SKM-1 (cell line): ENCODE measurements at regions not wholly inside any gene's neighbourhood (a gene's known extent, or its start where the extent isn't known, plus 50 kb on each side); places are given as distances from the start of the nearest gene placed in this dataset.
A peak's percentile ranks its signal among the peaks of the same experiment; 100 is the strongest.

ENCODE experiments used
- DNase-seq: peaks from one replicate; lab custom pipeline; 2025; ENCODE audit not compliant: unreplicated experiment; lab: John Stamatoyannopoulos, UW

DNA sequence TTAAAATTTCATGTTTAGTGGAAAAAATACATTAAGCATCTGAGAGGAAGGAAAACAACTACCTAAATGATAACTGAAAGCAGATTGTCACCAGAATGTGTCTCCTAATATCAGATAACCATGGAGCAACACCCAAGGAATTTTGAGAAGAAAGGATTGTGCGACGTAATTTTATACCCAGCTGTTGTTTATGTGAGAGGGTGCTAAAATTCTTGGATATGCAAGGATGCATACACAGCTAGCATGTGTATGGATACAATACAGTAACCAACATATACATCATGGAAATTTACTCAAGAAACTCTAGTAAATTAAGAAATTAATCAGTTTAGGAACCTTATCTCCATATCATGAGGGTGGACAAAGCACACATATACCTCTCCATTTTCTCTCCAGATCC, 290.9 kb downstream of the HS3ST3A1 start:
- DNase-seq = no peak

DNA sequence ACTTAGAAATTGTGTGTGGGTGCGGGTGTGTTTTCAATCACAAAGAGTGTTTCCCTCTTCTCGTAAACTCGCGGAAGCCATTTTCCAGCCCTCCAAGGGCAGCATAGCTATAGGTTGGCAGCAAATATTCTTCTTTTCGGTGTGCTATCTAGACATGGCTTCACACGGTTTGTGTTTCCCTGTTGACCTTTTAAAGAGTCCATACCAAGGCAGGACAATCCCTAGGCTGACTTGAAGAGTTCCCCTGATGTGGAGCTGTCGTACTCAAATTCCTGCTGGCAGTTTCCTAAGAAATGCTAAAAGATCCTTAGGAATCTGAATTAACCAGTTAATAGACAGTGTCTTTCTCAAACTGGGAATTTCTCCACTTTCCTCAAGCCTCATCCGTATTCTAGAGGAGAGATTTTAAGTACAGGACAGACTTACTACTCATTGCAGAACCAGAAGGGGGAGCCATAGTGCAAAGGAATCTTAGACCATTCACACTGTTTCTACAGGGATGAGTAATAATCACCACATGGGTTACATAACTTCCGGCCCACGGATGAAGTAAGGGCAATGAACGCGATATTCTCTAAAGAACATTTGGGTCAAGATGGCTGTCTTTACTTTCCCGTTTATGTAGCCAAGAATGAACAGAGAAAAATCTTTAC, 288.6 kb upstream of the ELAC2 start:
- DNase-seq = peak; percentile 43

GRCh38 chr17:13302983-13303382, 285.2 kb upstream of the ELAC2 start:
- DNase-seq = no peak

GRCh38 chr17:13302419-13302818, 284.6 kb upstream of the ELAC2 start:
- DNase-seq = no peak

DNA sequence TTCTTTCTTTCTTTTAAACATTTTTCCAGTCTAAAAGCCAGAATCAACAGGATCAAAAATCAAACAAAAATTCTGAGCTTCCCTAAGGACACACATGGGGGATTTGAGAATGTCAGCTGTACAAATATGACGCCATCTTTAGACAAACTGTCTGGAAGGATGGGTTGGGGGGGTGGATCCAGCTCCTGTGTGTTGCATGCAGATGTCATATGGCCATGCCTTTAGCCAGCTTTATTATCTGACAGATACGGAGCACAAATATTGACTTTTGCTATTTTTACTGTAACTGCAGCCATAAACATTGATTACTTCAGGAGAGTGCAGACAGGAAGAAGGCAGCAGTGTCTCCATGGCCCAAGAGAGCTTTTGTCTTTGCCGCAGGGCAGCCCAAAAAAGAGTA, 279.4 kb upstream of the ELAC2 start:
- no peak for DNase-seq

DNA sequence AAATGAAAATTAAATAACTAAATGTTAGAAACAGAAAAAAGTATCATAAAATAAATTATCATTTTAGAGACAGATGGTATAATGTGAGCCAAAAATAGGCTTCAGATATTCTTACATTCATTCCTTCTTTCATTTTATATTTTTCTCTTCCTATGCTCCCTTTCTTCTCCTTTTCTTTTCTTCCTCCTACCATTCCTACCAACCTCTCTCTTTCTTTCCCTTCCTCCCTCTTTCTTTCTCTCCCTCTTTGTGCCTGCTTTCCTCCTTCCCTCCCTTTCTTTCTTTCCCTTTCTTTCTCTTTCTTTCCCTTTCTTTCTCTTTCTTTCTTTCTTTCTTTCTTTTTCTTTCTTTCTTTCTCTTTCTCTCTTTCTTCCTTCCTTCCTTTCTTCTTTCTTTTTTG, 275.6 kb upstream of the ELAC2 start:
- DNase-seq = no peak

GRCh38 chr17:13292291-13292690, 274.5 kb upstream of the ELAC2 start:
- DNase-seq = no peak

DNA sequence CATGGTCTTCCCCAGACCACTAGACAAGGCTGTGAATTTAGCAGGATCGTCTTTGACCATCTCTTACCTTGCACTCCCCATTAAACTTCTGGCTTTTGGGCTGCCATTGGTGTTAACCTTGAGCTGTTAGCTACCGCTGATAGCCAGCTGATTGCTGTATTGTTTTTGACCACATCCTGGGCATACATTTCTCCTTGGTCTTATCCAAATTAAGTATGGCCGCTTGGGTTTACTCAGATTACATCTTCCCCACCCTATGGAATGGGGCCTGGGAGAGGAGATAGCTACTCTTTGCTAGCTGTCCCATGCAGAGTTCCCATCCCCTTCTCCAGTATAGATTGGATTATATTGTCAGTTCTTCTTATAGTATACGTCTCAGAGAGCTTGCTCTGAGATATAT, 270.4 kb upstream of the ELAC2 start:
- no peak for DNase-seq

DNA sequence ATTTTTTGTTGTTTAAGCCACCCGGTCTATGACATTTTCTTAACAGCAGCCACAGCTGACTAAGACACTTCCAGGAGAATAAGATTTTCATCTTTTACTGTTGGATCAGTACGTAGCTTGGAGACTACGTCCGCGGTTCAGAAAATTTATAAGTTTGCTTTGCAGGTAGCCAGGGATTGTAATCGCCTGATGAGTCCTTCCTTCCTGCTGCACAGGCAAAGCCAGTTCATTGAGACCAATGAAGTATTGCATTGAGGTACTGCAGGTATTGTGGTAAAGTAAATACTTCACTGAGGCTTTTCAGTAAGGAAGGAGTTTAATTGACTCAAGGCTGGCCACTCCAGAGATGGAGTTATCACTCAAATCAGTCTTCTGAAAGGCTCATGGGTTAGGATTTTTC, 269.4 kb upstream of the ELAC2 start:
- DNase-seq = no peak

DNA sequence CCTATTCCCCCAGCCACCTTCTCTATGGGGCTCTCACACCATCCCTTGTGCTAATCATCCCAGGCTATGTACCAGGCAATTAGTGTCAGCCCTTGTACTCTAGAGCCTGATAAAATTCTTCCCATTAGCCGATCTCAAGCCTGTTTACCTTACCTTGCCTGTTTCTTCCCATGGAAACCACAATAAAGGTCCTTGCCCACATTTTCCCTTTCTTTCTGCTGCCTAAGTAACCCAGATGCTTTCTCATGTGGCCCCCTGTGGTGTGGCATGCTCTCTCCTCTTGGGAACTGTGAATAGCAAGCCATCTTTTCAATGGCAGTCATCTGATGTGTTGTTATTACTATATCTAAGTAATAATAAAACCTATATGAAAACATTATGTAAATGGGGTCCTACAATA, 265.8 kb upstream of the ELAC2 start:
- no peak for DNase-seq

DNA sequence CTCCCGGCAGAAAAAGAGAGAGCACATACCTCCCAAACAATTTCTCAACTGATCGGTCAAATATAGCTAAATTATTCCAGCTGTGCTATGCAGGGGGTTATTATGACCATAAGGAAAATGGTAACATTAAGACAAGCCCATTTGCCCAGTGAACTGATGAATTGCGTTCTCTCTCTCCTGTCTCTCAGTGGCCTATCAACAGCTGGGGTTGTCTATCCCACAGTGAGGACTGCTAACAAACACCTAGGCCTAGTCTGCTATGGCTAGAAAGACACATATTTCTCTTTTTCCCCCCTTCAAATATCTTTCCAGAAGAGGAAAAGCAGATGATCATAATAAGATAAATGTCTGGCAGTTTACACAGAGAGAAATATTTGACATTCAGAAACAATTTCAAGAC, 263.8 kb upstream of the ELAC2 start:
- DNase-seq = no peak

DNA sequence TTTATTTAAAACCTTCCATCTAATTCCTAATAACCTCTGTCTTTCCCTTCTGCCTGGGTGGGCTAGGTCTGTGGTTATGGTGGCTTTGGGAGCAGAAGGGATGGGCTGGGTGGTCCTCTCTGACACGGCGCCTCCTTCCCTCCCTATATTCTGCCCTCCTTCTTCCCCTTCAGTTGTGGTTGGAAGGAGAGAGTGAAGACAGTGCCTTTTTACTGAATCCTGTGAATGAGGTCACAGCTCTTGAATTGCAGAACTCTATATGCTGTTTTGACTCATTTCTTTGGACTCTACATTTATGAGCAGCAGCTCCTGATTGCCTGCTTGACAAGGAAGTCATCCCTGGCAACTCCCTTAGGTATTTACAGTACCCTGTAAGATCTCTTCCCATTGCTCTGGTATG, 256.0 kb upstream of the ELAC2 start:
- DNase-seq = no peak

DNA sequence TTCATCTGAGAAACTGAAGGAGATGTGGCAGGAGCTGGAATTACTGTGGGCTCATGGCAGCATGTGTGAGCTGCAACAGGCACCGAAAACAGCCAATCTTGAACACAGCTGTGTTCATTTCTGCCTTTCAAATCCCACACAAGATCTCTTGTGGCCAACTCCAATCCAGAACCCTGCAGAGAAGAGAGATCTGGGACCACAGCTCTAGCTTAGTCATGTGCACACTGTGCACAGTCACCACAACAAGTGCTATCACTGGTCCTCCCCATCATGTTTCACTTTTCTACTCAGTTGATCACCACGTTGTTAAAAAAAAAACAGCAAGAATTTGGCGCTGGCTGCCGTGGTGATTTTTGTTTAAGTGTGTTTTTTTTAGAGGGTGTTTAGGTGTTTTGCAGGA, 254.5 kb upstream of the ELAC2 start:
- DNase-seq = no peak

GRCh38 chr17:13268791-13269595, 251.2 kb upstream of the ELAC2 start:
- no peak for DNase-seq

DNA sequence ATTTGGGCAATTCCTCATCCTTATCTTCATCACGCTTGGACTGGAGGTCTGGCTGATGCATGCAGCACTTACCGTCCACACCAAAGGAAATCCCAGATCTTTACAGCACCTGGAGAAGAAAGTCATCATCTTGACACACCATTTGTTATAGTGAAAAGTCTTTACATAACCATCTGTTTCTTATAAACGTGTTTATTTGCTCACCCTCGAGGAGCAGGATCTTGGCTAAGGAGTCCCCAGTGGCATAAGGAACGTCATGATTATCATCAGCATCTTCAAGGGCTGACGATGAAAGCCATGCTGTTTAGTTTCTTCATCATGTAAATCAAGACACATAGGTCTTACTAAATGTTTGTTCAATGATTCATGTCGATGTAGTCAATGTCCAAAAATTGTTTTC, 248.8 kb upstream of the ELAC2 start:
- DNase-seq = no peak

- DNase-seq = no peak
These were observed 247.5 kb upstream of the ELAC2 start for GRCh38 chr17:13265311-13265710.

DNA sequence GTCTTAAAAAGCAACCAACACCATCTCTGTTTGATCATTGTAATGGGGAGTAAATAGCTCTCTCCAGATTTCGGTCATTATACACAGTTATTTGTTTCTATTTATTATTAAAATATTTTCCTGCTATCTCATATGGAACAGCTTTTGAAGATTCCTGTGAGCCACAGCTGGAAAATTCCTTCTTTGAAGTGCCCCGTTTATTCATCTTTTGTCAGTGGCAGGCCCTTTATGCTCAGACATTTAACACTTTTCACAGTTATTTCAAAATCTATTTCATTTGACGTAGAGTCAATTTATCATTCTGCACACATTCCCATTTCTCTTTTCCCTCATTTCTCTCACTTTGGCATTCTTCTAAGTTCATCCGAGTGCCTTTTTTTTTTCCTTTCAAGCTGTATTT, 245.9 kb upstream of the ELAC2 start:
- DNase-seq = no peak

DNA sequence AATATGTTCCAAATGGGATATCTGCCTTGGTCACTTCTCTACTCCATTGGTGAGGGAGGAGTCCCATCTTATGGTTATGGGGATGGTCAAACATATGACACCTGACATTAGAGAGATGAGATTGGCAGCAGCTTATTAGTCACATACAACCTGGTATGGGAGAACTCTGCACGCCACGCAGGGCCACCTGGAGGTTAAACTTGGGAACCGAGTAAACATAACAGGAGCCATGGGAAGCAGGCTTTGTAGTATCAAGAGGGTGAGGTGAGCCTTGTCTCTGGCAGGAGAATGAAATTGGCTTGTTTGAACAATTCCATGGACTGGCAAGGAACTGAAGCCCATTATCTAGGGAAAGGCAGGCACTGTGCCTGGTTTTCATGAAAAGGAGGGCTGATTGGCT, 238.7 kb upstream of the ELAC2 start:
- DNase-seq = no peak

DNA sequence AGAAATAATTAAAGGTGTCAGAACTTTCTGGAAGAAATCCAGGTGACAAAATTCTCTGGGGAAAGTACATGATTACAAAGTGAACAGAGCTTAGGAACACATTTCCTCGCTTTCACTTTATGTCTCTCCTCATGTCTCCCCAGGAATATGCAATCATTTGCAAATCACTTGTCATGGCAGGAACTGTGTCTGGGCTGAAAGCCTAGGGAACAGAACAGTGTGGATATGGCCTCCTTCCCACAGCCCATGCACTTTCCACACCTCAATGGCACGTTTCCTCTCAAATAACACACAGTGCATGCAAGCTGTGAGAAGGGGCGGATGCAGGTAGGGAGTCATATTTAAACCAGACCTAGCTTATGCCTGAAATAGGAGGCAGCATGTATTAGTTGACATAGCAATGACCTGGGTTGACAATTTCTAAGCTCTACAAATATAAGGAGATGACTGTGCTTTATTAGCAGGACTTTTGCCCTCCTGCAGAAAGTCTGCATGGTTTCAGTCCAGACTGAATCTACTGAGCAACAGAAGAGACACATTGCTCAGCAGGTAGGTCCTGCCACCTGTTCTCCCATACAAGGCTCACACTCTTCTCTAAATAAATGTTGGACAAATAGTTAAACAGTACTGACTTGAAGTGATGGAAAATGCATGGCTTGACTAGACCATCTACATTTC, 236.0 kb upstream of the ELAC2 start:
- DNase-seq = no peak

GRCh38 chr17:13244513-13244912, 226.7 kb upstream of the ELAC2 start:
- DNase-seq = no peak

GRCh38 chr17:13243585-13243984, 225.8 kb upstream of the ELAC2 start:
- no peak for DNase-seq

- no peak for DNase-seq
These were observed 223.0 kb upstream of the ELAC2 start for GRCh38 chr17:13240851-13241250.
